ENCODE measurements at regions not wholly inside any gene's neighbourhood (a gene's known extent, or its start where the extent isn't known, plus 50 kb on each side); places are given as distances from the start of the nearest gene placed in this dataset.

GRCh38 chr5:171654881-171655280 lies 130.7 kb upstream of the SMIM23 start:
- H3K4me3 ChIP-seq (replicated peaks in 1 of 3; ENCODE audit: insufficient read depth in 1 of 3, low read depth in 2 of 3, low read length in 3 of 3), result no peak overlapping the region
- H2AFZ ChIP-seq (ENCODE audit: low read length), result no peak overlapping the region
- H3K79me2 ChIP-seq (ENCODE audit: insufficient read depth, low read length), result no peaks in the 10 kb centered on the region
- ChIA-PET CTCF (ENCODE audit: low intra/inter-chr PET ratio, low total read pairs) (no interaction called here), POLR2A (no interaction called here)
- intact Hi-C loops (cut with micrococcal nuclease; ENCODE audit: unreplicated experiment), result no loop called here
- no peak overlapping the region for H3K4me2 ChIP-seq (ENCODE audit: low read depth, low read length)
- BruUV-seq (replicated peaks), result no TSS peak
- DNase-seq (ENCODE audit: low spot score) (no peak), FAIRE-seq (no peak), ATAC-seq (no peak)
- TF ChIP-seq, protein P1, sequence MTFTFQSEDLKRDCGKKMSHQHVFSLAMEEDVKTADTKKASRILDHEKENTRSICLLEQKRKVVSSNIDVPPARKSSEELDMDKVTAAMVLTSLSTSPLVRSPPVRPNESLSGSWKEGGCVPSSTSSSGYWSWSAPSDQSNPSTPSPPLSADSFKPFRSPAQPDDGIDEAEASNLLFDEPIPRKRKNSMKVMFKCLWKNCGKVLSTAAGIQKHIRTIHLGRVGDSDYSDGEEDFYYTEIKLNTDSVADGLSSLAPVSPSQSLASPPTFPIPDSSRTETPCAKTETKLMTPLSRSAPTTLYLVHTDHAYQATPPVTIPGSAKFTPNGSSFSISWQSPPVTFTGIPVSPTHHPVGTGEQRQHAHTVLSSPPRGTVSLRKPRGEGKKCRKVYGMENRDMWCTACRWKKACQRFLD (CRISPR knock-in tag; IDR thresholded peaks at IDR 0.05; ENCODE audit: borderline replicate concordance), result no peak
- TF ChIP-seq SP4 (CRISPR knock-in tag; IDR thresholded peaks at IDR 0.05) (no peak), MAFG (CRISPR knock-in tag; IDR thresholded peaks at IDR 0.05) (no peak), ARID5B (CRISPR knock-in tag; IDR thresholded peaks at IDR 0.05) (no peak), ZNF552 (CRISPR knock-in tag; IDR thresholded peaks at IDR 0.05; ENCODE audit: borderline replicate concordance) (no peak), ZSCAN9 (CRISPR knock-in tag; IDR thresholded peaks at IDR 0.05; ENCODE audit: borderline replicate concordance) (no peak), GPN1 (CRISPR knock-in tag; IDR thresholded peaks at IDR 0.05; ENCODE audit: borderline replicate concordance) (no peak), ZNF563 (CRISPR knock-in tag; IDR thresholded peaks at IDR 0.05) (no peak), ZNF331 (CRISPR knock-in tag; IDR thresholded peaks at IDR 0.05) (no peak), SPEN (CRISPR knock-in tag; IDR thresholded peaks at IDR 0.05; ENCODE audit: low read depth) (no peak), AHR (CRISPR knock-in tag; IDR thresholded peaks at IDR 0.05) (no peak), MIXL1 (CRISPR knock-in tag; IDR thresholded peaks at IDR 0.05) (no peak), ZFP41 (CRISPR knock-in tag; IDR thresholded peaks at IDR 0.05; ENCODE audit: borderline replicate concordance) (no peak), ZIK1 (CRISPR knock-in tag; IDR thresholded peaks at IDR 0.05; ENCODE audit: borderline replicate concordance, low read depth) (no peak), ZNF232 (CRISPR knock-in tag; IDR thresholded peaks at IDR 0.05; ENCODE audit: borderline replicate concordance) (no peak), TBX3 (IDR thresholded peaks at IDR 0.05; ENCODE audit: borderline replicate concordance) (no peak), ZNF678 (CRISPR knock-in tag; IDR thresholded peaks at IDR 0.05) (no peak), NCOA2 (CRISPR knock-in tag; IDR thresholded peaks at IDR 0.05) (no peak)
- TF ChIP-seq, protein P2, sequence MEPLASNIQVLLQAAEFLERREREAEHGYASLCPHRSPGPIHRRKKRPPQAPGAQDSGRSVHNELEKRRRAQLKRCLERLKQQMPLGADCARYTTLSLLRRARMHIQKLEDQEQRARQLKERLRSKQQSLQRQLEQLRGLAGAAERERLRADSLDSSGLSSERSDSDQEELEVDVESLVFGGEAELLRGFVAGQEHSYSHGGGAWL (CRISPR knock-in tag; IDR thresholded peaks at IDR 0.05), result no peak
- H3K4me1 ChIP-seq (ENCODE audit: insufficient read depth, low read length), result no peaks in the 10 kb centered on the region
- no peaks in the 10 kb centered on the region for H4K20me1 ChIP-seq (ENCODE audit: insufficient read depth, low read length)
- H3K27ac ChIP-seq (ENCODE audit: extremely low read length, insufficient read depth, low read length), result no peak overlapping the region
- 32% methylated on average over 4 of the region's 4 CpGs for WGBS (ENCODE audit: low lambda C conversion rate)
- peaks cover 0 to 5% of the 10 kb centered on the region in 2 experiments; a peak in 2 of 5 replicates for H3K27me3 ChIP-seq (ENCODE audit: control insufficient read depth in 1 of 2, insufficient read depth in 2 of 2, low read length in 2 of 2)
- in situ Hi-C loops (cut with HindIII; ENCODE audit: extremely low pct_ligation_motif_present, low pct_unique_long_range_greater_than_20kb), result no loop called here
- H3K36me3 ChIP-seq (replicated peaks in 1 of 2; ENCODE audit: control insufficient read depth in 1 of 2, insufficient read depth in 2 of 2, low read length in 2 of 2), result no peaks in the 10 kb centered on the region
- H3K9me3 ChIP-seq (ENCODE audit: low read length), result no peaks in the 10 kb centered on the region
- no peak overlapping the region for H3K9ac ChIP-seq (ENCODE audit: insufficient read depth, low read depth, low read length)

All from HepG2 (cell line).